OCI-LY3 (cell line): ENCODE measurements at regions not wholly inside any gene's neighbourhood (a gene's known extent, or its start where the extent isn't known, plus 50 kb on each side); places are given as distances from the start of the nearest gene placed in this dataset.

ENCODE experiments used
- H2AFZ ChIP-seq: fragments of 200-600, 300-600 bp; shearing (Covaris generic); 2 replicates; pipeline ENCODE4 v1.6.0; 2014; ENCODE audit warnings: antibody characterized with exemption, low read depth, low read length
- H3K27ac ChIP-seq: fragments of 200-600, 300-600 bp; sonication (generic); 2 replicates; pipeline ENCODE4 v1.5.1; 2014; ENCODE audit warnings: mild to moderate bottlenecking, low read length, moderate library complexity, mixed read lengths
- H3K27me3 ChIP-seq: fragments of 200-600, 300-600 bp; sonication (generic); 2 replicates; pipeline ENCODE4 v1.6.1; 2014; ENCODE audit warnings: low read depth, low read length, mixed read lengths
- H3K36me3 ChIP-seq: fragments of 200-600, 300-600 bp; sonication (generic); replicated peaks from 2 replicates; pipeline ENCODE3; 2014; ENCODE audit warnings: low read depth, low read length, mixed read lengths
- H3K4me1 ChIP-seq: fragments of 300-600, 200-600 bp; sonication (generic); 2 replicates; pipeline ENCODE4 v1.6.1; 2014; ENCODE audit warnings: low read length, mixed read lengths
- H3K4me2 ChIP-seq: fragments of 200-600, 300-600 bp; sonication (generic); 2 replicates; pipeline ENCODE4 v1.6.1; 2014; ENCODE audit warnings: low read length, mixed read lengths
- H3K4me3 ChIP-seq: fragments of 300-600, 200-600 bp; sonication (generic); 2 replicates; pipeline ENCODE4 v1.5.1; 2014; ENCODE audit warnings: antibody characterized with exemption, mild to moderate bottlenecking, low read length, moderate library complexity
- H3K79me2 ChIP-seq: fragments of 300-600, 200-600 bp; shearing (Covaris generic); 2 replicates; pipeline ENCODE4 v1.6.1; 2014; ENCODE audit warnings: mild to moderate bottlenecking, low read length, mixed read lengths
- H3K9ac ChIP-seq: fragments of 300-600, 200-600 bp; shearing (Covaris generic); 2 replicates; pipeline ENCODE4 v1.6.0; 2014; ENCODE audit warnings: mild to moderate bottlenecking, low read length, moderate library complexity
- H3K9me3 ChIP-seq: fragments of 200-600, 300-600 bp; shearing (Covaris generic); 2 replicates; pipeline ENCODE4 v1.6.1; 2014; ENCODE audit warnings: low read length, mixed read lengths; ENCODE audit not compliant: insufficient read depth
- H4K20me1 ChIP-seq: fragments of 200-600, 300-600 bp; sonication (generic); 2 replicates; pipeline ENCODE4 v1.6.1; 2016; ENCODE audit warnings: low read length, mixed read lengths; ENCODE audit not compliant: insufficient read depth
- CTCF ChIP-seq: fragments of 200-600, 300-600 bp; sonication (generic); IDR thresholded peaks from 2 replicates; pipeline ENCODE4 v1.5.1; 2014; ENCODE audit warnings: antibody characterized with exemption, low read length, low read depth
- EZH2phosphoT487 ChIP-seq: fragments of 200-600 bp; shearing (Covaris generic); IDR thresholded peaks from 2 replicates; pipeline ENCODE4 v1.6.1; 2018; ENCODE audit warnings: antibody characterized with exemption, mixed run types, low read depth

- H3K36me3 ChIP-seq: no peaks in the 10 kb centered on the region
- no peak overlapping the region for H3K9ac ChIP-seq
- H3K4me1 ChIP-seq: no peaks in the 10 kb centered on the region
- no peak overlapping the region for H2AFZ ChIP-seq
- H3K4me3 ChIP-seq: no peak overlapping the region
- H3K27me3 ChIP-seq: no peaks in the 10 kb centered on the region
- H4K20me1 ChIP-seq: no peaks in the 10 kb centered on the region
- no peaks in the 10 kb centered on the region for H3K79me2 ChIP-seq
- TF ChIP-seq EZH2phosphoT487: no peak
- TF ChIP-seq CTCF: no peak
- H3K27ac ChIP-seq: no peak overlapping the region
- no peaks in the 10 kb centered on the region for H3K9me3 ChIP-seq
- H3K4me2 ChIP-seq: no peak overlapping the region
Observed at GRCh38 chr10:93250010-93250409, 176.3 kb downstream of the CYP26A1 start.

GRCh38 chr10:93254180-93254853, 180.6 kb downstream of the CYP26A1 start:
- TF ChIP-seq CTCF (no peak), EZH2phosphoT487 (no peak)
- no peak overlapping the region for H3K4me2 ChIP-seq

GRCh38 chr10:93255546-93255945, 181.9 kb downstream of the CYP26A1 start:
- TF ChIP-seq CTCF (no peak), EZH2phosphoT487 (no peak)
- H3K4me2 ChIP-seq: no peak overlapping the region
- H3K79me2 ChIP-seq: no peaks in the 10 kb centered on the region
- H3K27me3 ChIP-seq: no peaks in the 10 kb centered on the region
- no peaks in the 10 kb centered on the region for H4K20me1 ChIP-seq
- H3K9me3 ChIP-seq: no peaks in the 10 kb centered on the region
- H3K27ac ChIP-seq: no peak overlapping the region
- H3K9ac ChIP-seq: no peak overlapping the region
- H3K4me3 ChIP-seq: no peak overlapping the region
- no peaks in the 10 kb centered on the region for H3K4me1 ChIP-seq
- no peaks in the 10 kb centered on the region for H3K36me3 ChIP-seq
- no peak overlapping the region for H2AFZ ChIP-seq

More at GRCh38 chr10:93254180-93254853, 180.6 kb downstream of the CYP26A1 start:
- Histone ChIP-seq H3K79me2 (no peaks in the 10 kb centered on the region), H3K36me3 (no peaks in the 10 kb centered on the region), H3K27me3 (no peaks in the 10 kb centered on the region), H4K20me1 (no peaks in the 10 kb centered on the region), H3K9ac (no peak overlapping the region), H3K27ac (no peak overlapping the region), H2AFZ (no peak overlapping the region), H3K9me3 (no peaks in the 10 kb centered on the region), H3K4me3 (no peak overlapping the region), H3K4me1 (no peaks in the 10 kb centered on the region)
